HL-60 (cell line): ENCODE measurements at regions not wholly inside any gene's neighbourhood (a gene's known extent, or its start where the extent isn't known, plus 50 kb on each side); places are given as distances from the start of the nearest gene placed in this dataset.

Experiments used
- POLR2AphosphoS5 ChIP-seq: IDR thresholded peaks from 2 replicates; pipeline ENCODE4 v1.6.1; 2012; ENCODE audit warnings: low read depth
- TF ChIP-seq, protein P1 (sequence below): IDR thresholded peaks from one replicate; pipeline ENCODE4 v1.5.1; 2011; ENCODE audit warnings: low read length, control low read depth, inconsistent platforms; ENCODE audit not compliant: insufficient read depth

DNA sequence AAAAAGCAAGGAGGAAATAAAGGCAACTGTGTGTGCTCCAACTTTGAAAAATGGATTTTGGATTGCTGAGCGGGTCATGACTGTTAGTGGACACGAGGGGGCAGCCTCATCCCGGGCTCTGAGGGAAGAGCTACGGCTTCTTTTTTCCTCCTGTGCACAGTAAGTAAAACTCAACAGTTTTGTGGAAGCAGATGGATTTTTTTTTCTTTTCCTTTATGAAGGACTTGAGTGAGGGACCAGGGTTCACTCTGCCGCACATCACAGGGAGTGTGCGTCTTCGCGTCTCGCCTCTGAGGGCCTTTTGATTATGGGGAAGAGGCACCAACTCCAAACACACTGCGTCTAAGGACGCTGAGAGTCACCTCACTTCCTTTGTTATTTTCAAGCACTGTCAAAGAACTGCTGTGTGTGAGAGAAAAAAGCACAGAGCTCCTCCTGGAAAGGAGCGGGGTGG is 80.3 kb upstream of the GOT2 start:
- TF ChIP-seq, protein P1, sequence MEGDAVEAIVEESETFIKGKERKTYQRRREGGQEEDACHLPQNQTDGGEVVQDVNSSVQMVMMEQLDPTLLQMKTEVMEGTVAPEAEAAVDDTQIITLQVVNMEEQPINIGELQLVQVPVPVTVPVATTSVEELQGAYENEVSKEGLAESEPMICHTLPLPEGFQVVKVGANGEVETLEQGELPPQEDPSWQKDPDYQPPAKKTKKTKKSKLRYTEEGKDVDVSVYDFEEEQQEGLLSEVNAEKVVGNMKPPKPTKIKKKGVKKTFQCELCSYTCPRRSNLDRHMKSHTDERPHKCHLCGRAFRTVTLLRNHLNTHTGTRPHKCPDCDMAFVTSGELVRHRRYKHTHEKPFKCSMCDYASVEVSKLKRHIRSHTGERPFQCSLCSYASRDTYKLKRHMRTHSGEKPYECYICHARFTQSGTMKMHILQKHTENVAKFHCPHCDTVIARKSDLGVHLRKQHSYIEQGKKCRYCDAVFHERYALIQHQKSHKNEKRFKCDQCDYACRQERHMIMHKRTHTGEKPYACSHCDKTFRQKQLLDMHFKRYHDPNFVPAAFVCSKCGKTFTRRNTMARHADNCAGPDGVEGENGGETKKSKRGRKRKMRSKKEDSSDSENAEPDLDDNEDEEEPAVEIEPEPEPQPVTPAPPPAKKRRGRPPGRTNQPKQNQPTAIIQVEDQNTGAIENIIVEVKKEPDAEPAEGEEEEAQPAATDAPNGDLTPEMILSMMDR: peak; percentile 60
- TF ChIP-seq POLR2AphosphoS5: no peak
